ENCODE measurements at regions not wholly inside any gene's neighbourhood (a gene's known extent, or its start where the extent isn't known, plus 50 kb on each side); places are given as distances from the start of the nearest gene placed in this dataset.

GRCh38 chrX:77396781-77397180, 50.4 kb upstream of the FGF16 start:
- no peak for DNase-seq (ENCODE audit: low read depth in 3 of 3, low spot score in 2 of 3)
